ENCODE measurements at regions not wholly inside any gene's neighbourhood (a gene's known extent, or its start where the extent isn't known, plus 50 kb on each side); places are given as distances from the start of the nearest gene placed in this dataset.

GRCh38 chr2:7724336-7724735 lies 807.1 kb downstream of the RNF144A start:
- no peaks in the 10 kb centered on the region for H3K4me1 Mint-ChIP-seq (ENCODE audit: unreplicated experiment)
- H3K4me3 Mint-ChIP-seq (ENCODE audit: unreplicated experiment), result no peak overlapping the region
- H3K36me3 Mint-ChIP-seq (ENCODE audit: unreplicated experiment), result no peaks in the 10 kb centered on the region
- TF ChIP-seq, protein P1, sequence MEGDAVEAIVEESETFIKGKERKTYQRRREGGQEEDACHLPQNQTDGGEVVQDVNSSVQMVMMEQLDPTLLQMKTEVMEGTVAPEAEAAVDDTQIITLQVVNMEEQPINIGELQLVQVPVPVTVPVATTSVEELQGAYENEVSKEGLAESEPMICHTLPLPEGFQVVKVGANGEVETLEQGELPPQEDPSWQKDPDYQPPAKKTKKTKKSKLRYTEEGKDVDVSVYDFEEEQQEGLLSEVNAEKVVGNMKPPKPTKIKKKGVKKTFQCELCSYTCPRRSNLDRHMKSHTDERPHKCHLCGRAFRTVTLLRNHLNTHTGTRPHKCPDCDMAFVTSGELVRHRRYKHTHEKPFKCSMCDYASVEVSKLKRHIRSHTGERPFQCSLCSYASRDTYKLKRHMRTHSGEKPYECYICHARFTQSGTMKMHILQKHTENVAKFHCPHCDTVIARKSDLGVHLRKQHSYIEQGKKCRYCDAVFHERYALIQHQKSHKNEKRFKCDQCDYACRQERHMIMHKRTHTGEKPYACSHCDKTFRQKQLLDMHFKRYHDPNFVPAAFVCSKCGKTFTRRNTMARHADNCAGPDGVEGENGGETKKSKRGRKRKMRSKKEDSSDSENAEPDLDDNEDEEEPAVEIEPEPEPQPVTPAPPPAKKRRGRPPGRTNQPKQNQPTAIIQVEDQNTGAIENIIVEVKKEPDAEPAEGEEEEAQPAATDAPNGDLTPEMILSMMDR (IDR thresholded peaks at IDR 0.05), result no peak
- H3K27me3 Mint-ChIP-seq (ENCODE audit: unreplicated experiment), result no peaks in the 10 kb centered on the region
- H3K27ac Mint-ChIP-seq (ENCODE audit: unreplicated experiment), result no peak overlapping the region
- peaks cover 5% of the 10 kb centered on the region for H3K9me3 Mint-ChIP-seq (ENCODE audit: unreplicated experiment)
- DNase-seq (ENCODE audit: extremely low spot score, unreplicated experiment), result no peak

- H3K9me3 Mint-ChIP-seq (ENCODE audit: unreplicated experiment), result no peaks in the 10 kb centered on the region
- H3K27me3 Mint-ChIP-seq (ENCODE audit: unreplicated experiment), result no peaks in the 10 kb centered on the region
- no peaks in the 10 kb centered on the region for H3K4me1 Mint-ChIP-seq (ENCODE audit: unreplicated experiment)
- no peaks in the 10 kb centered on the region for H3K36me3 Mint-ChIP-seq (ENCODE audit: unreplicated experiment)
- no peak overlapping the region for H3K27ac Mint-ChIP-seq (ENCODE audit: unreplicated experiment)
- no peak for DNase-seq (ENCODE audit: extremely low spot score, unreplicated experiment)
- TF ChIP-seq, protein P1 (IDR thresholded peaks at IDR 0.05), result no peak
- no peak overlapping the region for H3K4me3 Mint-ChIP-seq (ENCODE audit: unreplicated experiment)
These were observed 808.1 kb downstream of the RNF144A start for GRCh38 chr2:7725171-7725849.

GRCh38 chr2:7725850-7726242 lies 808.6 kb downstream of the RNF144A start:
- Mint-ChIP-seq H3K27ac (ENCODE audit: unreplicated experiment) (no peak overlapping the region), H3K9me3 (ENCODE audit: unreplicated experiment) (no peaks in the 10 kb centered on the region), H3K4me1 (ENCODE audit: unreplicated experiment) (no peaks in the 10 kb centered on the region), H3K27me3 (ENCODE audit: unreplicated experiment) (no peaks in the 10 kb centered on the region), H3K36me3 (ENCODE audit: unreplicated experiment) (no peaks in the 10 kb centered on the region), H3K4me3 (ENCODE audit: unreplicated experiment) (no peak overlapping the region)
- TF ChIP-seq, protein P1 (IDR thresholded peaks at IDR 0.05), result no peak
- DNase-seq (ENCODE audit: extremely low spot score, unreplicated experiment), result no peak

GRCh38 chr2:7726989-7727388 lies 809.8 kb downstream of the RNF144A start:
- no peak overlapping the region for H3K27ac Mint-ChIP-seq (ENCODE audit: unreplicated experiment)
- H3K27me3 Mint-ChIP-seq (ENCODE audit: unreplicated experiment), result no peaks in the 10 kb centered on the region
- DNase-seq (ENCODE audit: extremely low spot score, unreplicated experiment), result no peak
- H3K36me3 Mint-ChIP-seq (ENCODE audit: unreplicated experiment), result no peaks in the 10 kb centered on the region
- H3K9me3 Mint-ChIP-seq (ENCODE audit: unreplicated experiment), result no peaks in the 10 kb centered on the region
- TF ChIP-seq, protein P1 (IDR thresholded peaks at IDR 0.05), result no peak
- H3K4me1 Mint-ChIP-seq (ENCODE audit: unreplicated experiment), result no peaks in the 10 kb centered on the region
- H3K4me3 Mint-ChIP-seq (ENCODE audit: unreplicated experiment), result no peak overlapping the region

DNA sequence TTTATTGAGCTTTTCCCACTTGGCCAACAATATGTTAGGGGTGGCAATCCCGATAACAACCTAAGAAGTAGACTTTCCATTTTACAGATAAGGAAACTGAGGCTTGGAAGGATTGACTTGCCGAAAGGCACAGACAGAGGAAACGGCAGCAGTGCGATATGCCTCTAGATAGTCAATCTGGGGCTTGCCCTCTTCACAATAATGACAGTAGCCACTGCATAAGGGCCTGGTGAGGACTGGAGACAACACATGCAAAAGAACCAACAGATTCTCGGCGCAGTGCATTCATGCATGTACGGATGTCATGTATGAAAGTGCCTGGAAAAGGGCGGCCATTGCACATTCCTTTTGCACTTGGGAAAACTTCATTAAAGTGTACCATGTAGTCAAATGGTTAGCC lies 811.2 kb downstream of the RNF144A start:
- H3K4me1 Mint-ChIP-seq (ENCODE audit: unreplicated experiment), result no peaks in the 10 kb centered on the region
- H3K27ac Mint-ChIP-seq (ENCODE audit: unreplicated experiment), result no peak overlapping the region
- H3K27me3 Mint-ChIP-seq (ENCODE audit: unreplicated experiment), result no peaks in the 10 kb centered on the region
- no peaks in the 10 kb centered on the region for H3K9me3 Mint-ChIP-seq (ENCODE audit: unreplicated experiment)
- H3K4me3 Mint-ChIP-seq (ENCODE audit: unreplicated experiment), result no peak overlapping the region
- no peaks in the 10 kb centered on the region for H3K36me3 Mint-ChIP-seq (ENCODE audit: unreplicated experiment)
- TF ChIP-seq, protein P1 (IDR thresholded peaks at IDR 0.05), result no peak
- no peak for DNase-seq (ENCODE audit: extremely low spot score, unreplicated experiment)
